ENCODE measurements at regions not wholly inside any gene's neighbourhood (a gene's known extent, or its start where the extent isn't known, plus 50 kb on each side); places are given as distances from the start of the nearest gene placed in this dataset.
"Not testable (repeated sequence)": the region's sequence is repeated elsewhere in the genome, so short reads cannot be mapped to it uniquely, and the experiment has no call there.

GRCh38 chr5:106521701-106522100 lies 1149.0 kb downstream of the EFNA5 start:
- no peak for DNase-seq

GRCh38 chr5:106510321-106510720 lies 1160.4 kb downstream of the EFNA5 start:
- no peak for DNase-seq

GRCh38 chr5:106508894-106509293 lies 1161.8 kb downstream of the EFNA5 start:
- DNase-seq, result no peak

- no peak for DNase-seq
These were observed 1176.8 kb downstream of the EFNA5 start for GRCh38 chr5:106493910-106494309.

- DNase-seq, result no peak
These were observed 1181.7 kb downstream of the EFNA5 start for GRCh38 chr5:106489004-106489403.

- DNase-seq, result no peak
These were observed 1182.3 kb downstream of the EFNA5 start for GRCh38 chr5:106488407-106488806.

GRCh38 chr5:106481374-106481773 lies 1189.4 kb downstream of the EFNA5 start:
- DNase-seq, result no peak

GRCh38 chr5:106476630-106477029 lies 1194.1 kb downstream of the EFNA5 start:
- no peak for DNase-seq

- no peak for DNase-seq
These were observed 1196.7 kb downstream of the EFNA5 start for GRCh38 chr5:106474066-106474465.

- DNase-seq, result no peak
These were observed 1211.2 kb downstream of the EFNA5 start for GRCh38 chr5:106459541-106459940.

GRCh38 chr5:106454651-106455415 lies 1215.9 kb downstream of the EFNA5 start:
- DNase-seq, result peak; percentile 4

GRCh38 chr5:106454050-106454449 lies 1216.7 kb downstream of the EFNA5 start:
- no peak for DNase-seq

- no peak for DNase-seq
These were observed 1218.7 kb downstream of the EFNA5 start for GRCh38 chr5:106451998-106452397.

GRCh38 chr5:106443746-106444145 lies 1227.0 kb downstream of the EFNA5 start:
- DNase-seq, result no peak

- DNase-seq, result no peak
These were observed 1235.6 kb downstream of the EFNA5 start for GRCh38 chr5:106435185-106435584.

GRCh38 chr5:106430733-106431132 lies 1240.0 kb downstream of the EFNA5 start:
- not testable (repeated sequence) for DNase-seq

GRCh38 chr5:106423109-106423897 lies 1247.4 kb downstream of the EFNA5 start:
- no peak for DNase-seq

- no peak for DNase-seq
These were observed 1250.6 kb downstream of the EFNA5 start for GRCh38 chr5:106420102-106420501.

GRCh38 chr5:106418196-106418595 lies 1252.5 kb downstream of the EFNA5 start:
- DNase-seq, result no peak

- no peak for DNase-seq
These were observed 1253.2 kb downstream of the EFNA5 start for GRCh38 chr5:106417566-106417965.

- no peak for DNase-seq
These were observed 1253.6 kb downstream of the EFNA5 start for GRCh38 chr5:106417163-106417562.

- no peak for DNase-seq
These were observed 1255.2 kb downstream of the EFNA5 start for GRCh38 chr5:106415541-106415940.

GRCh38 chr5:106414342-106414741 lies 1256.4 kb downstream of the EFNA5 start:
- DNase-seq, result no peak

GRCh38 chr5:106412606-106413005 lies 1258.1 kb downstream of the EFNA5 start:
- no peak for DNase-seq

All from GDM1 (cell line).